Right hindlimb (tissue), 1 donor: ENCODE measurements at regions not wholly inside any gene's neighbourhood (a gene's known extent, or its start where the extent isn't known, plus 50 kb on each side); places are given as distances from the start of the nearest gene placed in this dataset.
"Not testable (repeated sequence)": the region's sequence is repeated elsewhere in the genome, so short reads cannot be mapped to it uniquely, and the experiment has no call there.

ENCODE experiments used
- DNase-seq: peaks from one replicate; pipeline ENCODE4 v3.0.0-alpha.2; 2018

GRCh38 chr7:20839196-20839735 lies 52.6 kb upstream of the SP8 start:
- DNase-seq, result no peak

GRCh38 chr7:20839987-20840386 lies 53.3 kb upstream of the SP8 start:
- DNase-seq, result no peak

GRCh38 chr7:20846791-20847190 lies 60.1 kb upstream of the SP8 start:
- no peak for DNase-seq

- DNase-seq, result no peak
These were observed 72.3 kb upstream of the SP8 start for GRCh38 chr7:20858951-20859350.

GRCh38 chr7:20861468-20861867 lies 74.8 kb upstream of the SP8 start:
- no peak for DNase-seq

- DNase-seq, result no peak
These were observed 75.9 kb upstream of the SP8 start for GRCh38 chr7:20862554-20862953.

GRCh38 chr7:20864221-20864620 lies 77.5 kb upstream of the SP8 start:
- DNase-seq, result no peak

GRCh38 chr7:20865684-20866083 lies 79.0 kb upstream of the SP8 start:
- no peak for DNase-seq

- DNase-seq, result no peak
These were observed 84.3 kb upstream of the SP8 start for GRCh38 chr7:20870977-20871376.

- no peak for DNase-seq
These were observed 106.1 kb upstream of the SP8 start for GRCh38 chr7:20892776-20893175.

- no peak for DNase-seq
These were observed 108.1 kb upstream of the SP8 start for GRCh38 chr7:20894806-20895205.

- no peak for DNase-seq
These were observed 108.9 kb upstream of the SP8 start for GRCh38 chr7:20895563-20895962.

GRCh38 chr7:20896996-20897395 lies 110.3 kb upstream of the SP8 start:
- DNase-seq, result no peak

GRCh38 chr7:20906801-20907453 lies 120.2 kb upstream of the SP8 start:
- DNase-seq, result no peak

- DNase-seq, result no peak
These were observed 124.4 kb upstream of the SP8 start for GRCh38 chr7:20911081-20911480.

- no peak for DNase-seq
These were observed 127.2 kb upstream of the SP8 start for GRCh38 chr7:20913853-20914252.

GRCh38 chr7:20916311-20916710 lies 129.6 kb upstream of the SP8 start:
- no peak for DNase-seq

- DNase-seq, result no peak
These were observed 130.9 kb upstream of the SP8 start for GRCh38 chr7:20917603-20918002.

- DNase-seq, result no peak
These were observed 131.5 kb upstream of the SP8 start for GRCh38 chr7:20918156-20918555.

- DNase-seq, result not testable (repeated sequence)
These were observed 140.5 kb upstream of the SP8 start for GRCh38 chr7:20927178-20927577.

- DNase-seq, result no peak
These were observed 141.3 kb upstream of the SP8 start for GRCh38 chr7:20927976-20928375.

- DNase-seq, result no peak
These were observed 142.5 kb upstream of the SP8 start for GRCh38 chr7:20929199-20929598.

- no peak for DNase-seq
These were observed 145.1 kb upstream of the SP8 start for GRCh38 chr7:20931739-20932138.

GRCh38 chr7:20932785-20933527 lies 146.3 kb upstream of the SP8 start:
- DNase-seq, result no peak

- no peak for DNase-seq
These were observed 158.8 kb upstream of the SP8 start for GRCh38 chr7:20945451-20945850.
